HEK293 (cell line): ENCODE measurements at regions not wholly inside any gene's neighbourhood (a gene's known extent, or its start where the extent isn't known, plus 50 kb on each side); places are given as distances from the start of the nearest gene placed in this dataset.

ENCODE experiments used
- CTCF ChIA-PET: fragments of 350-600 bp; formaldehyde crosslinking; extraction: SDS; loops from one replicate; lab custom pipeline; 2021; ENCODE audit warnings: antibody characterized with exemption; lab: Yijun Ruan, JAX
- POLR2A ChIA-PET: fragments of 300-600 bp; formaldehyde crosslinking; extraction: SDS; loops from one replicate; lab custom pipeline; 2020; ENCODE audit warnings: antibody characterized with exemption, inconsistent platforms; lab: Yijun Ruan, JAX
- H3K27ac ChIP-seq: fragments of 200-500 bp; sonication (Bioruptor generic); 2 replicates; pipeline ENCODE4 v1.5.1; 2014; ENCODE audit warnings: low read depth, low read length, control low read depth, inconsistent platforms; ENCODE audit errors: extremely low read depth
- H3K36me3 ChIP-seq, 2 experiments: fragments of 200-500 bp in 1 of 2; sonication (Bioruptor generic) in 1 of 2; 1 replicate in 1 of 2; 2 replicates in 1 of 2; pipeline ENCODE4 v1.5.1; 2014 to 2017; ENCODE audit warnings: inconsistent platforms in 2 of 2, low read length in 2 of 2; ENCODE audit not compliant: control insufficient read depth in 2 of 2, insufficient read depth in 1 of 2
- H3K4me1 ChIP-seq: fragments of 200-500 bp; sonication (Bioruptor generic); 2 replicates; pipeline ENCODE4 v1.5.1; 2014; ENCODE audit warnings: mild to moderate bottlenecking, low read length, inconsistent platforms; ENCODE audit not compliant: control insufficient read depth, insufficient read depth
- H3K4me3 ChIP-seq: 2 replicates; pipeline ENCODE4 v1.5.1; 2011; ENCODE audit warnings: low read depth, mild to moderate bottlenecking, control low read depth, low read length, moderate library complexity
- H3K9me3 ChIP-seq: fragments of 200-500 bp; sonication (Bioruptor generic); 2 replicates; pipeline ENCODE4 v1.5.1; 2014; ENCODE audit warnings: low read depth, low read length, inconsistent platforms; ENCODE audit not compliant: control insufficient read depth, insufficient read depth
- GLIS2 ChIP-seq: fragments of 450-650 bp; formaldehyde crosslinking; IDR thresholded peaks from 2 replicates; pipeline ENCODE4 v1.5.1; 2016; ENCODE audit warnings: missing biosample characterization, missing genetic modification characterization
- HIC1 ChIP-seq: fragments of 450-650 bp; formaldehyde crosslinking; IDR thresholded peaks from 2 replicates; pipeline ENCODE4 v1.5.1; 2016; ENCODE audit warnings: missing biosample characterization, missing genetic modification characterization
- HOXA7 ChIP-seq: sonication (generic); formaldehyde crosslinking; IDR thresholded peaks from 2 replicates; pipeline ENCODE4 v1.8.1; 2022; ENCODE audit warnings: missing genetic modification reagents, borderline replicate concordance
- KLF9 ChIP-seq: fragments of 450-650 bp; formaldehyde crosslinking; IDR thresholded peaks from 2 replicates; pipeline ENCODE4 v1.5.1; 2016; ENCODE audit warnings: missing biosample characterization, missing genetic modification characterization, low read depth
- MYNN ChIP-seq: fragments of 450-650 bp; formaldehyde crosslinking; IDR thresholded peaks from 2 replicates; pipeline ENCODE4 v1.5.1; 2016; ENCODE audit warnings: missing biosample characterization, missing genetic modification characterization, borderline replicate concordance
- PRDM1 ChIP-seq: fragments of 450-650 bp; formaldehyde crosslinking; IDR thresholded peaks from 2 replicates; pipeline ENCODE4; 2016; ENCODE audit warnings: missing biosample characterization, missing genetic modification characterization
- SP3 ChIP-seq: fragments of 450-650 bp; formaldehyde crosslinking; IDR thresholded peaks from 2 replicates; pipeline ENCODE4 v1.5.1; 2016; ENCODE audit warnings: missing biosample characterization, missing genetic modification characterization
- TRIM28 ChIP-seq: IDR thresholded peaks from 2 replicates; pipeline ENCODE4 v1.6.1; 2011; ENCODE audit warnings: low read length, control low read depth, borderline replicate concordance
- WT1 ChIP-seq: fragments of 450-650 bp; formaldehyde crosslinking; IDR thresholded peaks from 2 replicates; pipeline ENCODE4 v1.5.1; 2016; ENCODE audit warnings: missing biosample characterization, missing genetic modification characterization
- ZBTB26 ChIP-seq: fragments of 450-650 bp; formaldehyde crosslinking; optimal IDR thresholded peaks from 2 replicates; pipeline ENCODE3; 2016; ENCODE audit warnings: missing biosample characterization, mild to moderate bottlenecking, missing genetic modification characterization
- ZNF10 ChIP-seq: fragments of 450-650 bp; formaldehyde crosslinking; IDR thresholded peaks from 2 replicates; pipeline ENCODE4 v1.5.1; 2017; ENCODE audit warnings: missing biosample characterization, missing genetic modification characterization
- ZNF140 ChIP-seq: fragments of 450-650 bp; formaldehyde crosslinking; IDR thresholded peaks from 2 replicates; pipeline ENCODE4 v1.5.1; 2016; ENCODE audit warnings: missing biosample characterization, missing genetic modification characterization
- ZNF155 ChIP-seq: fragments of 450-650 bp; formaldehyde crosslinking; IDR thresholded peaks from 2 replicates; pipeline ENCODE4 v1.5.1; 2016; ENCODE audit warnings: missing biosample characterization, missing genetic modification characterization
- ZNF157 ChIP-seq: fragments of 450-650 bp; formaldehyde crosslinking; IDR thresholded peaks from 2 replicates; pipeline ENCODE4 v1.5.1; 2016; ENCODE audit warnings: missing biosample characterization, missing genetic modification characterization
- ZNF169 ChIP-seq: fragments of 450-650 bp; formaldehyde crosslinking; IDR thresholded peaks from 2 replicates; pipeline ENCODE4 v1.5.1; 2016; ENCODE audit warnings: missing biosample characterization, missing genetic modification characterization
- ZNF174 ChIP-seq: fragments of 450-650 bp; formaldehyde crosslinking; IDR thresholded peaks from 2 replicates; pipeline ENCODE4 v1.5.0; 2017; ENCODE audit warnings: missing biosample characterization, mild to moderate bottlenecking, missing genetic modification characterization
- ZNF184 ChIP-seq: fragments of 450-650 bp; IDR thresholded peaks from 2 replicates; pipeline ENCODE4 v1.5.1; 2018; ENCODE audit warnings: missing biosample characterization, mild to moderate bottlenecking, missing genetic modification characterization
- ZNF274 ChIP-seq, 2 experiments: fragments of 200-500 bp in 1 of 2; fragments of 450-650 bp in 1 of 2; sonication (Bioruptor generic) in 1 of 2; formaldehyde crosslinking in 1 of 2; IDR thresholded peaks; 2 replicates each; pipeline versions ENCODE4 v1.5.1 to v1.6.1; 2014 to 2016; ENCODE audit warnings: borderline replicate concordance in 1 of 2, inconsistent platforms in 1 of 2, low read length in 1 of 2, missing biosample characterization in 1 of 2, missing genetic modification characterization in 1 of 2
- ZNF280D ChIP-seq: fragments of 450-650 bp; formaldehyde crosslinking; IDR thresholded peaks from 2 replicates; pipeline ENCODE4 v1.5.1; 2016; ENCODE audit warnings: missing biosample characterization, missing genetic modification characterization
- ZNF37A ChIP-seq: fragments of 450-650 bp; IDR thresholded peaks from 2 replicates; pipeline ENCODE4 v1.5.1; 2018; ENCODE audit warnings: missing biosample characterization, missing genetic modification characterization
- ZNF391 ChIP-seq: fragments of 450-650 bp; formaldehyde crosslinking; IDR thresholded peaks from 2 replicates; pipeline ENCODE4 v1.5.1; 2016; ENCODE audit warnings: low read depth, missing biosample characterization, missing genetic modification characterization, borderline replicate concordance
- ZNF398 ChIP-seq: fragments of 450-650 bp; formaldehyde crosslinking; IDR thresholded peaks from 2 replicates; pipeline ENCODE4 v1.5.1; 2017; ENCODE audit warnings: missing biosample characterization, missing genetic modification characterization
- ZNF510 ChIP-seq: fragments of 450-650 bp; formaldehyde crosslinking; IDR thresholded peaks from 2 replicates; pipeline ENCODE4 v1.5.1; 2018; ENCODE audit warnings: mild to moderate bottlenecking, missing genetic modification characterization, missing biosample characterization; ENCODE audit not compliant: insufficient replicate concordance
- ZNF561 ChIP-seq: fragments of 450-650 bp; IDR thresholded peaks from 2 replicates; pipeline ENCODE4 v1.5.1; 2018; ENCODE audit warnings: missing biosample characterization, missing genetic modification characterization, borderline replicate concordance
- ZNF624 ChIP-seq: fragments of 450-650 bp; formaldehyde crosslinking; IDR thresholded peaks from 2 replicates; pipeline ENCODE4 v1.5.1; 2017; ENCODE audit warnings: missing biosample characterization, missing genetic modification characterization
- ZNF664 ChIP-seq: fragments of 450-650 bp; formaldehyde crosslinking; IDR thresholded peaks from 2 replicates; pipeline ENCODE4 v1.5.1; 2016; ENCODE audit warnings: missing biosample characterization, missing genetic modification characterization
- ZNF768 ChIP-seq: fragments of 450-650 bp; formaldehyde crosslinking; IDR thresholded peaks from 2 replicates; pipeline ENCODE4 v1.5.1; 2018; ENCODE audit warnings: missing biosample characterization, mild to moderate bottlenecking, missing genetic modification characterization
- ZNF776 ChIP-seq: fragments of 450-650 bp; formaldehyde crosslinking; IDR thresholded peaks from 2 replicates; pipeline ENCODE4 v1.5.0; 2017; ENCODE audit warnings: missing biosample characterization, missing genetic modification characterization, borderline replicate concordance
- ZNF843 ChIP-seq: fragments of 450-650 bp; formaldehyde crosslinking; IDR thresholded peaks from 2 replicates; pipeline ENCODE4 v1.5.1; 2016; ENCODE audit warnings: missing biosample characterization, missing genetic modification characterization
- ZSCAN16 ChIP-seq: fragments of 450-650 bp; formaldehyde crosslinking; IDR thresholded peaks from 2 replicates; pipeline ENCODE4 v1.5.1; 2016; ENCODE audit warnings: missing biosample characterization, missing genetic modification characterization
- ZSCAN23 ChIP-seq: fragments of 450-650 bp; formaldehyde crosslinking; IDR thresholded peaks from 2 replicates; pipeline ENCODE4 v1.5.1; 2016; ENCODE audit warnings: missing biosample characterization, missing genetic modification characterization

GRCh38 chr1:5494518-5494917 lies 497.7 kb downstream of the NPHP4 start:
- TF ChIP-seq ZNF768 (tag by site-specific recombination): no peak
- TF ChIP-seq ZNF274 (IDR thresholded peaks at IDR 0.05; ENCODE audit: low read length): no peak
- no peak for TF ChIP-seq ZNF274 (tag by site-specific recombination; IDR thresholded peaks at IDR 0.05; ENCODE audit: borderline replicate concordance)
- no peak for TF ChIP-seq ZNF155 (tag by site-specific recombination)
- TF ChIP-seq ZNF10 (tag by site-specific recombination): no peak
- no peak for TF ChIP-seq ZNF157 (tag by site-specific recombination)
- TF ChIP-seq WT1 (tag by site-specific recombination): no peak
- TF ChIP-seq ZNF776: no peak
- no peak for TF ChIP-seq ZNF391 (tag by site-specific recombination)
- TF ChIP-seq ZNF184 (tag by site-specific recombination): no peak
- no peak for TF ChIP-seq ZNF169
- no peak for TF ChIP-seq KLF9
- no peak for TF ChIP-seq ZSCAN23
- no peak for TF ChIP-seq ZSCAN16 (tag by site-specific recombination)
- no peak for TF ChIP-seq ZNF624
- no peak for TF ChIP-seq ZNF843 (tag by site-specific recombination)
- ChIA-PET POLR2A (no interaction called here), CTCF (no interaction called here)

GRCh38 chr1:5493851-5494311 lies 498.3 kb downstream of the NPHP4 start:
- ChIA-PET CTCF (no interaction called here), POLR2A (no interaction called here)
- Histone ChIP-seq H3K4me1 (no peaks in the 10 kb centered on the region), H3K9me3 (no peaks in the 10 kb centered on the region), H3K4me3 (no peak overlapping the region), H3K27ac (no peak overlapping the region), H3K36me3 (no peaks in the 10 kb centered on the region)
- TF ChIP-seq ZNF37A (no peak), ZNF280D (tag by site-specific recombination) (no peak), GLIS2 (tag by site-specific recombination) (no peak), HIC1 (tag by site-specific recombination) (no peak), ZNF561 (no peak), ZNF510 (tag by site-specific recombination) (no peak), ZNF664 (tag by site-specific recombination) (no peak), PRDM1 (tag by site-specific recombination) (no peak), ZNF398 (no peak), ZNF140 (tag by site-specific recombination) (no peak), TRIM28 (no peak), ZBTB26 (tag by site-specific recombination) (no peak), MYNN (tag by site-specific recombination) (no peak), SP3 (no peak), HOXA7 (CRISPR knock-in tag) (no peak), ZNF174 (tag by site-specific recombination) (no peak)

More at GRCh38 chr1:5494518-5494917, 497.7 kb downstream of the NPHP4 start:
- Histone ChIP-seq H3K36me3 (no peaks in the 10 kb centered on the region), H3K4me1 (no peaks in the 10 kb centered on the region), H3K4me3 (no peak overlapping the region), H3K9me3 (no peaks in the 10 kb centered on the region), H3K27ac (no peak overlapping the region)
